A549 (cell line): ENCODE measurements at regions not wholly inside any gene's neighbourhood (a gene's known extent, or its start where the extent isn't known, plus 50 kb on each side); places are given as distances from the start of the nearest gene placed in this dataset.

Source experiments
- BHLHE40 ChIP-seq: IDR thresholded peaks from 2 replicates; pipeline ENCODE4 v1.6.1; 2012; ENCODE audit warnings: low read depth, low read length, inconsistent platforms
- CHD2 ChIP-seq: fragments of 150-350 bp; IDR thresholded peaks from 2 replicates; pipeline ENCODE4 v1.6.1; 2014; ENCODE audit warnings: low read length; ENCODE audit not compliant: partially characterized antibody
- CTCF ChIP-seq: fragments of >200 bp; sonication (Bioruptor Twin); formaldehyde crosslinking; IDR thresholded peaks from 3 replicates; pipeline ENCODE4 v1.5.1; 2016
- HOXA7 ChIP-seq: fragments of 250-450 bp; sonication (Bioruptor Pico); IDR thresholded peaks from 2 replicates; pipeline ENCODE4 v1.5.0; 2020; ENCODE audit warnings: mild to moderate bottlenecking, moderate library complexity
- MAFK ChIP-seq: fragments of 450-650 bp; IDR thresholded peaks from 2 replicates; pipeline ENCODE4 v1.6.1; 2014; ENCODE audit not compliant: partially characterized antibody
- MAX ChIP-seq: IDR thresholded peaks from 2 replicates; pipeline ENCODE4 v1.6.1; 2012
- MAZ ChIP-seq: fragments of 150-350 bp; IDR thresholded peaks from 2 replicates; pipeline ENCODE4 v1.6.1; 2014; ENCODE audit warnings: antibody characterized with exemption, low read depth, low read length, borderline replicate concordance
- MYC ChIP-seq: IDR thresholded peaks from 2 replicates; pipeline ENCODE4 v1.6.1; 2012; ENCODE audit warnings: mild to moderate bottlenecking, inconsistent platforms, low read length, improper control_type of control experiment, borderline replicate concordance
- POLR2A ChIP-seq: IDR thresholded peaks from 2 replicates; pipeline ENCODE4 v1.6.1; 2012; ENCODE audit warnings: mild to moderate bottlenecking, low read length
- USF2 ChIP-seq: fragments of 450-650 bp; IDR thresholded peaks from 2 replicates; pipeline ENCODE4 v1.6.1; 2014; ENCODE audit warnings: antibody characterized with exemption
- ZFP36 ChIP-seq: fragments of 450-650 bp; IDR thresholded peaks from 2 replicates; pipeline ENCODE4 v1.6.1; 2014; ENCODE audit warnings: borderline replicate concordance; ENCODE audit not compliant: partially characterized antibody

GRCh38 chr7:46207931-46208634 is 287.0 kb upstream of the IGFBP3 start:
- TF ChIP-seq HOXA7 (CRISPR knock-in tag) (no peak), USF2 (no peak), MYC (no peak), POLR2A (no peak), MAX (no peak), CTCF (no peak), BHLHE40 (no peak), MAZ (no peak), MAFK (no peak), ZFP36 (no peak), CHD2 (no peak)
